ENCODE measurements at regions not wholly inside any gene's neighbourhood (a gene's known extent, or its start where the extent isn't known, plus 50 kb on each side); places are given as distances from the start of the nearest gene placed in this dataset.
"Not testable (repeated sequence)": the region's sequence is repeated elsewhere in the genome, so short reads cannot be mapped to it uniquely, and the experiment has no call there.

- H3K4me2 ChIP-seq (ENCODE audit: control insufficient read depth, insufficient read depth); ATAC-seq; H3K27me3 ChIP-seq (replicated peaks in 1 of 2; ENCODE audit: control insufficient read depth in 2 of 2, insufficient read depth in 2 of 2, low read length in 1 of 2); H3K4me3 ChIP-seq; intact Hi-C loops (cut with micrococcal nuclease; ENCODE audit: unreplicated experiment); in situ Hi-C loops (cut with MboI); RAD21 ChIA-PET (ENCODE audit: unreplicated experiment); CTCF ChIA-PET; H3K9ac ChIP-seq (ENCODE audit: control insufficient read depth, insufficient read depth, low read length); H3K9me3 ChIP-seq (replicated peaks; ENCODE audit: control insufficient read depth, insufficient read depth, low read length); H3K27ac ChIP-seq (ENCODE audit: control insufficient read depth, insufficient read depth); SMC1A ChIA-PET (ENCODE audit: uncharacterized antibody, unreplicated experiment); POLR2A ChIA-PET; H4K20me1 ChIP-seq (ENCODE audit: control insufficient read depth, insufficient read depth); FAIRE-seq; DNase-seq (ENCODE audit: low read depth, low spot score); BruUV-seq (replicated peaks); H3K36me3 ChIP-seq (ENCODE audit: control insufficient read depth in 2 of 2, insufficient read depth in 2 of 2, low read length in 1 of 2); H3K79me2 ChIP-seq (ENCODE audit: control insufficient read depth, insufficient read depth, low read length); H2AFZ ChIP-seq (ENCODE audit: control insufficient read depth, low read depth, low read length); H3K4me1 ChIP-seq (ENCODE audit: control insufficient read depth, insufficient read depth, low read length): not testable (repeated sequence)
- 90% methylated on average over 1 of the region's 1 CpG for WGBS (ENCODE audit: insufficient coverage, insufficient replicate concordance, low lambda C conversion rate, missing lambda C conversion rate)
Measured at GRCh38 chr5:122209601-122210000, 80.3 kb downstream of the ZNF474 start.

GRCh38 chr5:122218778-122219177, 89.4 kb downstream of the ZNF474 start:
- Histone ChIP-seq H3K4me2 (ENCODE audit: control insufficient read depth, insufficient read depth) (no peak overlapping the region), H3K9me3 (replicated peaks; ENCODE audit: control insufficient read depth, insufficient read depth, low read length) (no peaks in the 10 kb centered on the region), H3K9ac (ENCODE audit: control insufficient read depth, insufficient read depth, low read length) (no peak overlapping the region), H3K36me3 (ENCODE audit: control insufficient read depth in 2 of 2, insufficient read depth in 2 of 2, low read length in 1 of 2) (no peaks in the 10 kb centered on the region), H3K4me1 (ENCODE audit: control insufficient read depth, insufficient read depth, low read length) (no peaks in the 10 kb centered on the region), H2AFZ (ENCODE audit: control insufficient read depth, low read depth, low read length) (no peak overlapping the region), H3K27me3 (replicated peaks in 1 of 2; ENCODE audit: control insufficient read depth in 2 of 2, insufficient read depth in 2 of 2, low read length in 1 of 2) (no peaks in the 10 kb centered on the region), H3K27ac (ENCODE audit: control insufficient read depth, insufficient read depth) (no peak overlapping the region), H3K79me2 (ENCODE audit: control insufficient read depth, insufficient read depth, low read length) (no peaks in the 10 kb centered on the region), H4K20me1 (ENCODE audit: control insufficient read depth, insufficient read depth) (no peaks in the 10 kb centered on the region), H3K4me3 (no peak overlapping the region)
- ChIA-PET RAD21 (ENCODE audit: unreplicated experiment) (no interaction called here), CTCF (interaction anchor here (0.6 kb wide), 1 partner anchor 1576 kb away, joined by 4 read pairs; no protein-coding TSS in a partner anchor), SMC1A (ENCODE audit: uncharacterized antibody, unreplicated experiment) (no interaction called here), POLR2A (no interaction called here)
- ATAC-seq, result no peak
- no peak for DNase-seq (ENCODE audit: low read depth, low spot score)
- TF ChIP-seq SREBF1 (IDR thresholded peaks at IDR 0.05; ENCODE audit: low read length) (no peak), GABPA (IDR thresholded peaks at IDR 0.05; ENCODE audit: low read depth) (no peak), ESRRA (IDR thresholded peaks at IDR 0.05; ENCODE audit: low read length) (no peak), ZZZ3 (IDR thresholded peaks at IDR 0.05; ENCODE audit: control insufficient read depth, insufficient read length, low read depth) (no peak), SREBF2 (IDR thresholded peaks at IDR 0.05; ENCODE audit: low read length) (no peak), EGR1 (IDR thresholded peaks at IDR 0.05; ENCODE audit: borderline replicate concordance in 1 of 2, low read depth in 2 of 2, low read length in 2 of 2) (no peak), TCF7 (IDR thresholded peaks at IDR 0.05; ENCODE audit: borderline replicate concordance) (no peak), DPF2 (IDR thresholded peaks at IDR 0.05) (no peak), YY1 (IDR thresholded peaks at IDR 0.05; ENCODE audit: low read depth, low read length) (no peak), SMAD5 (IDR thresholded peaks at IDR 0.05; ENCODE audit: low read depth) (no peak), CEBPB (IDR thresholded peaks at IDR 0.05; ENCODE audit: borderline replicate concordance in 1 of 2, low read depth in 2 of 2, low read length in 2 of 2) (no peak), BCL11A (IDR thresholded peaks at IDR 0.05; ENCODE audit: low read depth, low read length) (no peak), TAF1 (IDR thresholded peaks at IDR 0.05; ENCODE audit: borderline replicate concordance, low read depth, low read length) (no peak), ZNF24 (IDR thresholded peaks at IDR 0.05) (no peak)
- BruUV-seq (replicated peaks), result no TSS peak
- FAIRE-seq, result no peak
- in situ Hi-C loops (cut with MboI), result no loop called here
- intact Hi-C loops (cut with micrococcal nuclease; ENCODE audit: unreplicated experiment), result no loop called here

Data from GM12878 (cell line).